Stimulated activated CD4-positive, alpha-beta T cell treated with anti-CD3 and anti-CD28 coated beads, Interleukin-12 subunit alpha, Interleukin-12 subunit beta, amount 100 ng/mL, for 24 hours (primary cell): ENCODE measurements at regions not wholly inside any gene's neighbourhood (a gene's known extent, or its start where the extent isn't known, plus 50 kb on each side); places are given as distances from the start of the nearest gene placed in this dataset.
"Not testable (repeated sequence)": the region's sequence is repeated elsewhere in the genome, so short reads cannot be mapped to it uniquely, and the experiment has no call there.

Experiments used
- DNase-seq, 2 experiments: peaks; one replicate each; pipeline ENCODE4 v3.0.0-alpha.2; 2020; ENCODE audit warnings: low read depth in 2 of 2

DNA sequence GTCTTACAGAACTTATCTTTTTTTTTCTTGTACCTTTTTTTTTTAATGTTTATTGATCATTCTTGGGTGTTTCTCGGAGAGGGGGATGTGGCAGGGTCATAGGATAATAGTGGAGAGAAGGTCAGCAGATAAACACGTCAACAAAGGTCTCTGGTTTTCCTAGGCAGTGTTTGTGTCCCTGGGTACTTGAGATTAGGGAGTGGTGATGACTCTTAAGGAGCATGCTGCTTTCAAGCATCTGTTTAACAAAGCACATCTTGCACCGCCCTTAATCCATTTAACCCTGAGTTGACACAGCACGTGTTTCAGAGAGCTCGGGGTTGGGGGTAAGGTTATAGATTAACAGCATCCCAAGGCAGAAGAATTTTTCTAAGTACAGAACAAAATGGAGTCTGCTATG lies 345.9 kb downstream of the TUBA3C start:
- not testable (repeated sequence) for DNase-seq

DNA sequence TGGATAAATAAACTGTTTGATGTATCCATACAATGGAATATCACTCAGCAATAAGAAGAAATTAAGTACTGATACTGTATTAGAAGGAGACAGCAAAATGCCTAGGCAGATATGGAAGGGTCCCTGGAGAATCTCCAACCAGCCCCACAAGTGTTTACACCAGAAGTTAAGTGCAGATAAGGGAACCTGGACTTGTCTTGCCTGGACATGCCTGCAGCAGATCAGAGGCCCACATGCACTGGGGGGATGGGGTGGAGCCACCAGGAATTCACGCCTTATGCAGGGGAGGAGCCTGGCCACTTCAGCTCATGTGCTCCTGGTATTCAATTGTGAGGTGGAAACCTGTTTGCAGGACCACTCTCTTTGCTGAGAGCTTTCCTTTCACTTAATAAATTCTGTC lies 356.9 kb downstream of the TUBA3C start:
- not testable (repeated sequence) for DNase-seq

DNA sequence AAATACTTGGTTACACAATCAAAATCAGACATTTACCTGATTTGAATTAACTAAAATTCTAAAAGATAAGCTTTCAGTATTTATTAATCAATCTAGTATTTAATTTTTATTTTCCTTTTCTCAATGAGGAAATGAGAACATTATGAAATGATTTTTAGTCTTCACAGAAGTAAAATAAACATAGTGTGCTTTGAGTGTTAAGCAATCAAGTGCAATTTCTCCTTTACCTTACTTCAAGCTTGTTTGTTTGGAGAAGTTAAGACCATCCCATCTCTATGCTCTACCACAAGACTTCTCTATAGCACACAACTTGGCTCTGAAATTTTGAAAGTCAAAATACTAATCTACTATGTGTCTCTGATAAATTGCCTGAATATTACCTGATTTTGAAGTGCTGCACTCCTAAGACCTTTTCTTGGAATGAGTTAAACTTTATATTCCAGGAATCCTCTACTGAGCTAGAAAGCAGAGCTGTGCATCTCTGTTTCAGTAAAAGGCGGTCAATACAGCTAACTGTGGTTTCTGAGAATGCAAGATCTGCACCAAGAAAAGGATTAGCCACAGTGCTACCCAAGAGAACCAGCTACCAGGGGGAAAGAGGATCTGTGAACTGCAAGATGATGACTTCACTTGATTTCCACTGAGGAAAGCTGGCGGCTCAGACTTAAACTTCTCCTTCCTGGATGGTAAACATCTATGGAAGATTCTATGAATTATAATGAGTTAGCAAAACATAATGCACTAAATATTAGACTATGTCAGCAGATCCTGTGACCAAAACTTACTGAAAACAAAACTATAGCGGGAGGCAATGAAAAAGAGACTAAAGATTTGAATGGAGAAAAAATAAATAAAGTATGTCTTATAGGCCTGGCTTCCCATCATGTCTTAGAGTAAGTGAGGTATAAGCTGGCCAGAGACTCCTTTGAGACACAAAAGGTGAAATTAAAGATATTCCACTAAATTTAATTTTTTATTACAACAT lies 358.7 kb downstream of the TUBA3C start:
- not testable (repeated sequence) for DNase-seq

DNA sequence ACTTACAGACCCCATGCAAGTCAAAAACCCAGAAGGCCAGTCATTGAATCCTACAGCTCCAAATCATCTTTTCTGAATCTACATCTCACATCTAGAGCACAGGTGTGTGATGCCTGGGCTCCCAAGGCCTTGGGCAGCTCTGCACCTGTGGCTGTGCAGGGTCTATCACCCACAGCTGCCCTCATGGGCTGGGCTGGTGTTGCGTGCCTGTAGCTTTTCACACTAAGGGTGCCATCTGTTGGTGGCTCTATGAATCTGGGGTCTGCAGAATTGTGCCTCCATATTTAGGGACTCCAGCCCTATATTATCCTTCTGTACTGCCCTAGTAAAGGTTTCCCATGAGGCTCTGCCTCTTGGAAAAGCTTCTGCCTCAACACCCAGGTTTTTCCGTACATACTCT lies 407.6 kb downstream of the TUBA3C start:
- not testable (repeated sequence) for DNase-seq

DNA sequence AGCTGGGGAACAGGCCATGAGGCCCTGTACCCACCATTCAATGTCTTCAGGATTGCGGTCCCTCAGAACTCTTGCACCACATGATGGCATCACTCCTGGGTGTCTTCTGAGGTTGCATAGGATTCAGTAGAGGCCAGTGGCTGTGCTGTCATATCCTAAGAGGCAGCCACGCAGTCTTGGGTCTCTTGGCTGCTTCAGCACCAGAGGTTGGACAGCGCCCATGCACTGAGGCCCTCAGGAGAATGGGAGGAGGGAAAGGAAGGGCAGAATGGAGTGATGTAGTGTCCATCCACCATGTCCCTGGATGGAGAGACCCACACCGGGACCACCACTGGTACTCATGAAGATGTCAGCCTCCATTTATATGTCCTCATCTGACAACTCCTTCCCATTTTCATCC lies 439.9 kb downstream of the TUBA3C start:
- not testable (repeated sequence) for DNase-seq

DNA sequence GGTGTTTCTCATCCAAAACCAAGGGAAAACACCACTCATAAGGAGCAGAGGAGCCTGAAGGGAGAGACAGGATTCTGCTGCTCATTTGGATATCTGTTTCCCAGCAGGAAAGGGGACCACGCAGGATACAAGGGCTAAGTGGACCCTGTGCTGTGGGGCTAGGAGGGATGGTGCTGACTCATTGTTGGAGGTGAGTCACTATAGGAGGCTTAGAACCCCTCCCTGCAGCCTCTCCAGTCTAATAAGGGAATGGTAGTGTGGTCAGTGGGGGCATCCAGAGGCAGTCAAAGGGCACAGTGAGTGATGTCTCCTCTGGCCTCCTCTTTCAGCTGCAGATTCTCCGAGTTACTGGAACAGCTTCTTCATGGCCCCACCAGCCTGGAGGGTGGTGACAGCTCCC lies 442.3 kb downstream of the TUBA3C start:
- DNase-seq: no peak

DNA sequence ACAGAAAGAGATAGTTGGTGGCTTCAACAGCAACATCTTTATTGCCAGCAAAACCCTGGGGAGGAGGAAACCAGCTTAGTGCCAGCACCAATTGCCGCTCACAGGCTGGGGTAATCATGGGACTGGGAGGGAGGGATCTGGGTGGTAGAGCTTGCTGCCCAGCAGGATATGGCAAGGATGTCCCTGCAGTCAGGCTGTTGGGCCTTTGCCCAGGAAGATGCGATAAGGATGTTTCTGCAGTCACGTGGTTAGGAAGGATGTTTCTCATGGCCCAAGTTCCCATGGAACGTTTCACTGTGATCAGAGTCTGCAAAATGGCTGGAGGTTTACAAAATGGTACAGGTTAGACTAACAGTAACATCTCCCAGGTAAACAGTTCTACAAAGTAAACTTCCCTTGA lies 443.5 kb downstream of the TUBA3C start:
- DNase-seq: not testable (repeated sequence)

DNA sequence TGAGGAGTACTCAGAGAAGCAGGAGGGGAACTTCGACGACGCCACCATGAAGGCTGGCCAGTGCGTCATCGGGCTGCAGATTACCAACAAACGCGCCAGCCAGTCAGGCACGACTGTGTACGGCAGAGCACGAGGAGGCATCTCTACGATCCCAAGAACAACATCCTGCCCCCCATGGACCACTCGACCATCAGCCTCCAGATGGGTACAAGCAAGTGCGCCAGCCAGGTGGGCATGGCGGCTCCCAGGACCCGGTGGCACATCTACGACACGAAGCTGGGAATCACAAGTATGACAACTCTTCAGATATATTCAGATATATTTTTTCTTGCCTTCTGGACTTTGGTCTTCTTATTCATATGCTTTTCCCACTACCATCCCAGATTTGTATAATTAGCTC lies 454.5 kb downstream of the TUBA3C start:
- not testable (repeated sequence) for DNase-seq

DNA sequence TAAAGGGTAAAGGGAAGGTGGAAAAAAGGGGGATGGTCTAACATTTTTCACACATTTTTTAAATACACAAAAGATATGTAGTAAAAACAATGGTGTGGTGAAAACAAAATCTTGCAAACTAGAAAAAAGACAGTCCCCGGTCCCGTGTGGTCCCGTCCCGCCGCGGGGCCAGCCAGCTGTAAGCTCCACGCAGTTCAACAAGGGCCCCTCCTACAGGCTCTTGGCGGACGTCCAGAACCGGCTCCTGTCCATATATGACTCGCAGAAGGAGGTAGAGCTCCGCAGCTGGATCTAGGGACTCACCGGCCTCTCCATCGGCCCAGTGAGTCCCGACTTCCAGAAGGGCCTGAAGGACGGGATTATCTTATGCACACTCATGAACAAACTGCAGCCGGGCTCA lies 455.1 kb downstream of the TUBA3C start:
- not testable (repeated sequence) for DNase-seq

DNA sequence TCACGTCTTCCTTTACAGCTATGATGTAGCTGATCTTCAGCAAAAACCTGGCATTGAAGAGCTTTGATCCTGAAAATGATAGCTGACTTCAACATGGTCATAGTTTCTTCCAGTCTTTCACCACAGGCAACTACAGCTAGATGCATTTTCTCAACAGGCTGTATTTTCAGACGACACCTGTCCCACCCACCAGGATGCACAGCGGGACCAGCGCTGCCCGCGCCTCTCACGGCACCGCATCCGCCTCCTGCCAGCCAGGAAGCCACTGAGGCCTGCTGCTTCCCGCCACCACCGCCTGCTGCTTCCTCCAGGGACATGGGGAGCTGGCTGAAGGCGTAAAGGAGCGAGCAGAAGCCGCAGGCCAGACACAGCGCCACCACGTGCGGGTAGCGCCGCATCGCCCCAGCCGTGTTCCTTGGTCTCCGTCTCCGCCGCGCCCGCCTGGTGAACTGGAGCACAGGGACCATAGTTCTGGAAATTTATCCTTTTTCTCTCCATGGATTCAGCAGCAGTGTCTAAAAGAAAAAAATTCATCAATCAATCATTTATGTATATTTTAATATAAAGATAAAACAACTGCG lies 456.3 kb downstream of the TUBA3C start:
- DNase-seq: not testable (repeated sequence)

DNA sequence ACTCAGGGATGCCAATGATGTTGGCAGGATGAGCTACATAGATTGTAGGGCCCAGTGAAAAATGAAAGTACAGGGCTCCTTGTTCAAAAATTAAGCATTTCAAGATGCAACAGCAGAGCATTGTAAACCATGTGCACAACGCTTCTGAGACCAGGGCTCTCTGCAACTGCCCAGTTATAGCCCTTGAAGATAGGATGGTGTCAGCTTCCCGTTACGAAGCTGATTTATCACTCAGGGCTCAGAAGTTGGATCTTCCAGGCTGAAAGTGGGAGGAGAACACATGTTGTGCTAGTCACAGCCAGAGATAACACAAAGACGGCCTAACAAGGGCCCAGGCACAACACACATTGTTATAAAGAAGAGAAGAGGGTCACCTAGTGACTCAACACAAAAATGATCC lies 466.7 kb downstream of the TUBA3C start:
- no peak for DNase-seq

DNA sequence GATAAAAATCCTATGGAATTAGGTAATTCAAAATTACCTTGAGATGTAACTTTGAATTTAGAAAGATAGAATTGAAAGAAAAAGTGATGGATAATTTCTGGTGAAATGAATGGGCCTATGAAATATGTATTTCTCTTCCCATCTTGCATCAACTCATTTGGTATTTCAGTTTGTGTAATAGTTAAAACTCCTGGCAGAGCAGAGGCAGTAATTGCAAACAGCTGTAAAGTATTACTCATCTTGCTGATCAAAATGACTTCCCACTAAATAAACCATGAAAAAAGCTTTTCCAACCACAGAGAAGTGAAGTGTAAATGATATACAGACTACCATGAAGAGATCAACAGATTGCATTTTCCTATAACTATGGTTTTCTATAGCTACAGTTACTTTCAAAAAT lies 471.0 kb downstream of the TUBA3C start:
- DNase-seq: not testable (repeated sequence)

DNA sequence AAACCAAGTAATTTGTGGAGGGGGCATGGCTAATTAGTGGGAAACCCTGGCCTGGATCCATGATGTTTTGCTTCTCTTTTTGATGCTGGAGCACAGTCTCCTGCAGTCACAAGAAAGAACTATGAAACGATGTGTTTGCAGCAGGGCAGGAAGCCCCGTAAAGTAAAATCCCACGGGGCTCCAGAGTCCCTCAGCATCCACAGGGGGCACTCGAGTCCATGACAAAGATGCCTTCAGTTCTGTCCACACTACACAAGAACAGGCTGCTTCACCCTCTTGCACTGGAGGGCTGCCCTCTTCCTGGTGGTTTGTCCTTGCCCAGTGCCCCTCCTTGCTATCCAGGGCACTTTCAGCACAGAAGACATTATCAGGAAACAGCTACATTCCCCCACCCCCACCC lies 475.1 kb downstream of the TUBA3C start:
- not testable (repeated sequence) for DNase-seq

DNA sequence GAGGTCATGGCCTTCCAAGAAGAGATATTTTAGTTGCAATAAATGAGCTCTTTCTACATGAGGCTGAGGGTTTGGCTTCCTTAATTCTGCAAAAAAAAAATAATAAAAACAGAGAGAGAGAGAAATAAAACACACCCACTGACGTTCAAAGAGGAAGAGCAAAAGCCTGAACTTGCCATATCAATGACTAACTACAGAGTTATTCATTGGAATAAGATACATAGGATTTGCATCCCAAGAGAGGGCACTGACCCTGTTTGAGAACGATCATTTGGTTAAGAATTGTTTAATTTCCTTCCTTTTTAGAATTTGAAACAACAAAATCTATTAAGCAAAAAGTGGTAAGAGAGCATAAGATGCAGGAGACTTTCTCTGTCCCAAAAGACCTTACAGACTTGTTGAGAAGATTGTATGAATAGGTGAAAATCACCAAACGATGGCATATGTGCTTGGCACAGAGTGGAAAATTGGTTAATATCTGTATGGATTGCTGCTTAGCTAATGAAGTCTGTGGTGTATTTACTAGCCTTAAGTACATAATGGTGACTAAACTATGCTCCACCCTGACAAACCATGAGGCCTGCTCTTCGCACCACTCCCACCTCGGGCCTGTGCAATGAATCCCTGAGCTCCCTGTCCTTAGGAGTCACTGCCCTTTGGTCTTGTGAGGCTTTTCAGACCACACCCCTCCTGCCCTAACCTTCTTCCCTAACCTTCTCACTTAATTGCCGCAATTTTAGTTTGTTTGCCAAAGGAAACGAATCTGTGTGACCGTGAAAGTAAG lies 479.0 kb downstream of the TUBA3C start:
- not testable (repeated sequence) for DNase-seq

DNA sequence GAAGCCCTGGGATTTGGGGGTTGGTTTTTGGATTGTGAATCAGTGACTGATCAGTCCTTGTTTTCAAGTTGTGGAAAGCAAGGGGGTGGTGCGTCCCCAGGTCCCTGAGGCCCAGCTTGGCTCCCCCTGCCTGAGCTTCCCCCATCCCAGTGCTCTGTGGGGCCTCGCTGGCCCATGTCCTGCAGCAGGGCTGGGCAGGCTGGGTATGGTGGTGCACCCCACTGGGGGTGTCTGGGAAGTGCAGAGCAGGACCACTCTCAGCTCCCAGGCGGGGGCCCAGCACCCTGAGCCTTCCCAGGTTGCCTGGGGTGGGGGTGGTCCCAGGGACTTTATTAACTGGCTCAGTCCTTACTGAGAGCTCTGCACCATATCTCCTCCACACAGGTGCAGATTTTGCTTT lies 483.3 kb downstream of the TUBA3C start:
- not testable (repeated sequence) for DNase-seq

DNA sequence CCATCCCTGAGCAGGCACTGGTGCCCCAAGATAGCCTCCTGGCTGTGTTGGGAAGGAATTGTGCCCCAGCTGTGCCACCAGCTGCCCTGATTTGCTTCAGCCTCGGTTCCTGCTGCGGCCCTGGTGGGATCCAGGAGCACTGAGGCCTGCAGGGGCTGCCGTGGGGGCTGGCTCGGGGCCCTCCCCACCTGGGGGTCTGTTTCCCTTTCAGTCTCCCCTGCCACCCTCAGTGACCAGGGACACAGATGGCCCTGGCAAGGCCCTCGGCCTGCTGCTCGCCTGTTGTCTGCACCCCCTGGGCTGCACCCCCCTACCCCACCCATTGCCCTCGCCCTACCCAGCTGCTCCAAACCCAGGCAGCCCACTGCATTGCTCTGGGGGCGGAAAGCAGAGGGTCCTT lies 483.8 kb downstream of the TUBA3C start:
- not testable (repeated sequence) for DNase-seq

DNA sequence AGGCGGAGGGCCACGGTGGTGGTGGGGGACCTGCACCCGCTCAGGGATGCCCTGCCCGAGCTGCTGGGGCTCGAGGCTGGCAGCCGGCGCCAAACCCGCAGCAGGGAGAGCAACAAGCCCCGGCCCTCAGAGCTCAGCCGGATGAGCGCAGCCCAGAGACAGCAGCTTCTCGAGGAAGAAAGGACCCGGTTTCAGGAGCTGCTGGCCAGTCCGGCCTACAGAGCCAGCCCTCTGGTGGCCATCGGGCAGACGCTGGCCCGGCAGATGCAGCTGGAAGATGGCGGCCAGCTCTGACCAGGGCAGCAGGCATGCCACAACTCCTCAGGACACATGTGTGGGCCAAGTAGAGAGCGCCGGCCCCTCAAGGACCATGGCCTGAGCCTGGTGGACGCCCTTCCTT lies 484.4 kb downstream of the TUBA3C start:
- not testable (repeated sequence) for DNase-seq

DNA sequence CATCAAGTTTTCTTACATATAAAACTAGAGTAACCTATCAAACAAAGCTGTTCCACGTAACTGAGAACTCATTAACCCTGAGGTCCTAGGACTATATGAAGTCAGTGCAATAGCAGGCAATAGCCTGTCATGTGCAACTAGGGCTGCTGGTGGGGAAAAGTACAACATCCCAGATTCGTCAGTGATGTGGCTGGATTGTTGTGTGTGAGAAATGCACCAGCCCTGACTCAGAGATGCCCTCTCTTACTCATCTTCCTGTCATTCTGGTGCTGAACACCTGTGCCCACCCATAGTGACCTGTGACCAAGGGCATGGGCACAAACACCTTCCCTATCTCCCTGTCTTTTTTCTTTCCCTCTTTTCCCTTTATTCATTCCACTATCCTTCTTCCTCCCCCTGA lies 504.2 kb downstream of the TUBA3C start:
- DNase-seq: not testable (repeated sequence)

DNA sequence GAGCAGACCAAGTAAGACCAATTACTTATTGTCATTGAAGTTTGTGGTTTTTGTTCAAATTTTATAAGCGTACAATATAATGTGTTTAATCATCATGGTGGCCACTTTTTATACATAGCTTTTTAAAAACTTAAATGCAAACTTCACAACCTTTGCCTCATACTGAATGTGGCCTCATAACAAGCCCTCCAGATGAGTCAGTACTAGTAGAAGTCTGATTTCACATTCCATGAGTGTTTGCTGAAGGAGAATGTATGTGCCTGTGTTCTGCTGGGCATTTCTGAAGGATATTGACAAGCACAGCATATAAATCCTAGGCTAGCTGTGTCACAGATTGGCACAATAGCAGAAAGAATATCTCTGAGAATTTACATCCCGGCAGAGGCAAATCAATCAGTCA lies 506.4 kb downstream of the TUBA3C start:
- DNase-seq: not testable (repeated sequence)

DNA sequence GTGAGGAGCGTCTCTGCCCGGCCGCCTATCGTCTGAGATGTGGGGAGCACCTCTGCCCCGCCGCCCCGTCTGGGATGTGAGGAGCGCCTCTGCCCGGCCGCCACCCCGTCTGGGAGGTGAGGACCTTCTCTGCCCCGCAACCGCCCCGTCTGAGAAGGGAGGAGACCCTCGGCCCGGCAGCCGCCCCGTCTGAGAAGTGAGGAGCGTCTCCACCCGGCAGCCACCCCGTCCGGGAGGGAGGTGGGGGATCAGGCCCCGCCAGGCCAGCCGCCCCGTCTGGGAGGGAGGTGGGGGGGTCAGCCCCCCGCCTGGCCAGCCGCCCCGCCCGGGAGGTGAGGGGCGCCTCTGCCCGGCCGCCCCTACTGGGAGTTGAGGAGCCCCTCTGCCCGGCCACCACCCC lies 507.8 kb downstream of the TUBA3C start:
- not testable (repeated sequence) for DNase-seq

DNA sequence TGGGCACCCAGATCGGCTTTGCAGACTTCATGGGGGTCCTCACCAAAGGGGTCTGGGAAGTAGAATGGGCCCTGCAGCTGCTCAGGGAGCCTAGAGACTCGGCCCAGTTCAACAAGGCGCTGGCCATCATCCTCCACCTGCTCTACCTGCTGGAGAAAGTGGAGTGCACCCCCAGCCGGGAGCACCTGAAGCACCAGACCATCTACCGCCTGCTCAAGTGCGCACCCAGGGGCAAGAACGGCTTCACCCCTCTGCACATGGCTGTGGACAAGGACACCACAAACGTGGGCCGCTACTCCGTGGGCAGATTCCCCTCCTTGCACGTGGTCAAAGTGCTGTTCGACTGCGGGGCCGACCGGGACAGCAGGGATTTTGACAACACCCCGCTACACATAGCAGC lies 515.0 kb downstream of the TUBA3C start:
- DNase-seq: not testable (repeated sequence)

DNA sequence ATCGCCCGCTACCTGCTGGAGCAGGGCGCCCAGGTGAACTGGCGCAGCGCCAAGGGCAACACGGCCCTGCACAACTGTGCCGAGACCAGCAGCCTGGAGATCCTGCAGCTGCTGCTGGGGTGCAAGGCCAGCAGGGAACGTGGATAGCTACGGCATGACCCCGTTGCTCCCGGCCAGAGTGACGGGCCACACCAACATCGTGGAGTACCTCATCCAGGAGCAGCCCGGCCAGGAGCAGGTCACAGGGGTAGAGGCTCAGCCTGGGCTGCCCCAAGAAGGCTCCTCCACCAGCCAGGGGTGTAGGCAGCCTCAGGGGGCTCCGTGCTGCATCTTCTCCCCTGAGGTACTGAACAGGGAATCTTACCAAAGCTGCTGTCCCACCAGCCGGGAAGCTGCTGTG lies 515.9 kb downstream of the TUBA3C start:
- not testable (repeated sequence) for DNase-seq
